Astrocyte (in vitro differentiated cells and primary cell): ENCODE measurements at regions not wholly inside any gene's neighbourhood (a gene's known extent, or its start where the extent isn't known, plus 50 kb on each side); places are given as distances from the start of the nearest gene placed in this dataset.

Experiments used
- DNase-seq: peaks from one replicate; pipeline ENCODE4 v3.0.0-alpha.2; 2010; ENCODE audit warnings: low read depth
- FAIRE-seq: peaks from 2 replicates; lab custom pipeline; 2011; peaks lifted over from hg19 to GRCh38; lab: Jason Lieb, UNC
- H2AFZ ChIP-seq: 2 replicates; pipeline ENCODE4 v1.6.0; 2012; ENCODE audit warnings: low read depth, low read length, inconsistent platforms
- H3K27ac ChIP-seq: 2 replicates; pipeline ENCODE4 v1.5.1; 2011; ENCODE audit warnings: low read depth, low read length, inconsistent platforms
- H3K27me3 ChIP-seq: 2 replicates; pipeline ENCODE4 v1.6.0; 2011; ENCODE audit warnings: low read length, inconsistent platforms; ENCODE audit not compliant: insufficient read depth
- H3K36me3 ChIP-seq: 2 replicates; pipeline ENCODE4 v1.5.1; 2011; ENCODE audit warnings: low read length, inconsistent platforms; ENCODE audit not compliant: insufficient read depth
- H3K4me1 ChIP-seq: 2 replicates; pipeline ENCODE4 v1.5.1; 2011; ENCODE audit warnings: low read length, inconsistent platforms; ENCODE audit not compliant: insufficient read depth
- H3K4me2 ChIP-seq: 2 replicates; pipeline ENCODE4 v1.6.0; 2012; ENCODE audit warnings: low read length, inconsistent platforms
- H3K4me3 ChIP-seq: 2 replicates; pipeline ENCODE4 v1.5.1; 2011; ENCODE audit warnings: low read depth, mild to moderate bottlenecking, low read length, inconsistent platforms; ENCODE audit not compliant: insufficient read depth
- H3K79me2 ChIP-seq: 2 replicates; pipeline ENCODE4 v1.6.0; 2012; ENCODE audit warnings: mild to moderate bottlenecking, low read length, inconsistent platforms; ENCODE audit not compliant: insufficient read depth
- H3K9ac ChIP-seq: 2 replicates; pipeline ENCODE4 v1.6.0; 2012; ENCODE audit warnings: mild to moderate bottlenecking, low read length, inconsistent platforms
- H3K9me3 ChIP-seq: 2 replicates; pipeline ENCODE4 v1.5.1; 2012; ENCODE audit warnings: low read depth, mild to moderate bottlenecking, low read length, inconsistent platforms; ENCODE audit not compliant: insufficient read depth
- H4K20me1 ChIP-seq: 2 replicates; pipeline ENCODE4 v1.6.0; 2012; ENCODE audit warnings: low read length, inconsistent platforms; ENCODE audit not compliant: insufficient read depth
- H3K27ac Mint-ChIP-seq: one replicate; pipeline ENCODE4 v1.8.0; 2021; ENCODE audit warnings: mild to moderate bottlenecking, mixed read lengths; ENCODE audit not compliant: unreplicated experiment
- H3K27me3 Mint-ChIP-seq: one replicate; pipeline ENCODE4 v1.8.0; 2021; ENCODE audit warnings: low read depth, mixed read lengths; ENCODE audit not compliant: unreplicated experiment
- H3K36me3 Mint-ChIP-seq: one replicate; pipeline ENCODE4 v1.8.0; 2021; ENCODE audit warnings: low read depth, mixed read lengths; ENCODE audit not compliant: unreplicated experiment
- H3K4me1 Mint-ChIP-seq: one replicate; pipeline ENCODE4 v1.8.0; 2021; ENCODE audit warnings: low read depth, mixed read lengths; ENCODE audit not compliant: unreplicated experiment
- H3K4me3 Mint-ChIP-seq: one replicate; pipeline ENCODE4 v1.8.0; 2021; ENCODE audit warnings: mild to moderate bottlenecking, moderate library complexity, mixed read lengths; ENCODE audit not compliant: unreplicated experiment
- H3K9me3 Mint-ChIP-seq: one replicate; pipeline ENCODE4 v1.8.0; 2021; ENCODE audit warnings: mild to moderate bottlenecking, mixed read lengths; ENCODE audit not compliant: unreplicated experiment
- EZH2 ChIP-seq: IDR thresholded peaks from 2 replicates; pipeline ENCODE4 v1.6.1; 2012; ENCODE audit warnings: mild to moderate bottlenecking, low read length, inconsistent platforms; ENCODE audit not compliant: insufficient read depth
- TF ChIP-seq, protein P1 (sequence below): IDR thresholded peaks from 2 replicates; pipeline ENCODE4 v1.5.1; 2011; ENCODE audit warnings: low read depth, mild to moderate bottlenecking, inconsistent platforms, low read length, moderate library complexity; ENCODE audit not compliant: insufficient read depth

DNA sequence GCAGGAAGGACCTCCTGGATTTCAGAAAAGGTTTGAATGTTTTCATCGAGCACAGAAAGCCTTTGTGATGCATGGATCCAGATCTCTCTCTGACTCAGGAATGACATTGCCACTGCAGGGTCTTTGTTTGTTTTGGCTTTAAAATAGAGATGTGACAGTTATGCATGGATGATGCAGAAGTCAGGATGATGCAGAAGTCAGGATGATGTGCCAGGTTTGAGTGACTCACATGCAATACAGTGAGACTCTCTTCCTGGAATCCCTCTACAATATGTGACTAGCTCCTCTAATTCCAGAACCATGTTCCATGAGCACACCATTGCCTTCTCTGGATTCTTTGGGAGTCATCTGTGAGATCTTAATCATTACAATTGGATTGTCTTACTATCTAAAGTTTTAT is 177.9 kb upstream of the RAB6C start:
- Mint-ChIP-seq H3K27me3 (peaks cover 8% of the 10 kb centered on the region), H3K4me1 (peaks cover 6% of the 10 kb centered on the region), H3K9me3 (no peaks in the 10 kb centered on the region), H3K27ac (no peak overlapping the region), H3K36me3 (no peaks in the 10 kb centered on the region), H3K4me3 (no peak overlapping the region)
- H3K9ac ChIP-seq, result no peak overlapping the region
- no peak overlapping the region for H3K27ac ChIP-seq
- H3K9me3 ChIP-seq, result no peaks in the 10 kb centered on the region
- H3K36me3 ChIP-seq, result no peaks in the 10 kb centered on the region
- no peaks in the 10 kb centered on the region for H3K79me2 ChIP-seq
- H3K4me3 ChIP-seq, result no peak overlapping the region
- H2AFZ ChIP-seq, result no peak overlapping the region
- TF ChIP-seq, protein P1, sequence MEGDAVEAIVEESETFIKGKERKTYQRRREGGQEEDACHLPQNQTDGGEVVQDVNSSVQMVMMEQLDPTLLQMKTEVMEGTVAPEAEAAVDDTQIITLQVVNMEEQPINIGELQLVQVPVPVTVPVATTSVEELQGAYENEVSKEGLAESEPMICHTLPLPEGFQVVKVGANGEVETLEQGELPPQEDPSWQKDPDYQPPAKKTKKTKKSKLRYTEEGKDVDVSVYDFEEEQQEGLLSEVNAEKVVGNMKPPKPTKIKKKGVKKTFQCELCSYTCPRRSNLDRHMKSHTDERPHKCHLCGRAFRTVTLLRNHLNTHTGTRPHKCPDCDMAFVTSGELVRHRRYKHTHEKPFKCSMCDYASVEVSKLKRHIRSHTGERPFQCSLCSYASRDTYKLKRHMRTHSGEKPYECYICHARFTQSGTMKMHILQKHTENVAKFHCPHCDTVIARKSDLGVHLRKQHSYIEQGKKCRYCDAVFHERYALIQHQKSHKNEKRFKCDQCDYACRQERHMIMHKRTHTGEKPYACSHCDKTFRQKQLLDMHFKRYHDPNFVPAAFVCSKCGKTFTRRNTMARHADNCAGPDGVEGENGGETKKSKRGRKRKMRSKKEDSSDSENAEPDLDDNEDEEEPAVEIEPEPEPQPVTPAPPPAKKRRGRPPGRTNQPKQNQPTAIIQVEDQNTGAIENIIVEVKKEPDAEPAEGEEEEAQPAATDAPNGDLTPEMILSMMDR, result no peak
- TF ChIP-seq EZH2, result no peak
- H3K4me2 ChIP-seq, result peak overlapping the region; percentile 45
- peaks cover 9% of the 10 kb centered on the region for H3K4me1 ChIP-seq
- no peaks in the 10 kb centered on the region for H3K27me3 ChIP-seq
- DNase-seq, result peak; percentile 58
- FAIRE-seq, result peak; percentile 55
- H4K20me1 ChIP-seq, result no peaks in the 10 kb centered on the region

DNA sequence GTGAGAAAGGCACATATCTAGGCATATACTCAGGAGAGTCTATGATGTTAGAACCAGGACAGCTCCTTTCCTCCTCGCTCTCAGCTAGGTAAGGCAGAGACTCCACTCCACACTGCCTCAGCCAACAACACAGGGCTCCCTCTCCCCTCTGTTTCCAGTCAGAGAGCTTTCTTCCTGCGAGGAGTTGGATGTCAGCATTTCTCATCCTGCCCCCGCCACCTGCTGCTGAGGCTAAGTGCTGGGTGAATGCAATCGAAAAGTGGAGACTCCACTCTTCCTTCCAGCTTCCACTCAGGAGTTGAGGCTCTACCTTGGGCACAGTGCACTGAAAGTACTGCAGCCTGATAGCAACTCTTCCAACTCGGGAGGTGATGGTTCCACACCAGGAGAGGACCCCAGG is 177.2 kb upstream of the RAB6C start:
- peaks cover 6% of the 10 kb centered on the region for H3K4me1 Mint-ChIP-seq
- no peak for DNase-seq

GRCh38 chr2:129803032-129803431 is 176.4 kb upstream of the RAB6C start:
- Histone ChIP-seq H4K20me1 (no peaks in the 10 kb centered on the region), H2AFZ (no peak overlapping the region), H3K9ac (no peak overlapping the region), H3K36me3 (no peaks in the 10 kb centered on the region), H3K27me3 (no peaks in the 10 kb centered on the region), H3K9me3 (no peaks in the 10 kb centered on the region), H3K4me1 (peaks cover 9% of the 10 kb centered on the region), H3K79me2 (no peaks in the 10 kb centered on the region), H3K4me3 (no peak overlapping the region), H3K27ac (no peak overlapping the region), H3K4me2 (no peak overlapping the region)
- peak; percentile 2 for DNase-seq
- TF ChIP-seq, protein P1, result no peak
- TF ChIP-seq EZH2, result no peak
- no peak for FAIRE-seq
- no peak overlapping the region for H3K27ac Mint-ChIP-seq
- no peaks in the 10 kb centered on the region for H3K9me3 Mint-ChIP-seq
- H3K36me3 Mint-ChIP-seq, result no peaks in the 10 kb centered on the region
- H3K4me1 Mint-ChIP-seq, result peaks cover 6% of the 10 kb centered on the region
- no peak overlapping the region for H3K4me3 Mint-ChIP-seq
- H3K27me3 Mint-ChIP-seq, result peaks cover 6% of the 10 kb centered on the region

More for the DNA sequence above, 177.2 kb upstream of the RAB6C start:
- Mint-ChIP-seq H3K36me3 (no peaks in the 10 kb centered on the region), H3K27ac (no peak overlapping the region), H3K27me3 (peaks cover 8% of the 10 kb centered on the region), H3K9me3 (no peaks in the 10 kb centered on the region), H3K4me3 (no peak overlapping the region)
- H3K4me2 ChIP-seq, result no peak overlapping the region
- H4K20me1 ChIP-seq, result no peaks in the 10 kb centered on the region
- peaks cover 9% of the 10 kb centered on the region for H3K4me1 ChIP-seq
- no peak overlapping the region for H3K9ac ChIP-seq
- H3K27me3 ChIP-seq, result no peaks in the 10 kb centered on the region
- no peak overlapping the region for H2AFZ ChIP-seq
- no peak for FAIRE-seq
- no peak overlapping the region for H3K27ac ChIP-seq
- no peaks in the 10 kb centered on the region for H3K79me2 ChIP-seq
- H3K4me3 ChIP-seq, result no peak overlapping the region
- H3K36me3 ChIP-seq, result no peaks in the 10 kb centered on the region
- no peaks in the 10 kb centered on the region for H3K9me3 ChIP-seq
- TF ChIP-seq, protein P1, result no peak
- no peak for TF ChIP-seq EZH2
